A673 (cell line): ENCODE measurements at regions not wholly inside any gene's neighbourhood (a gene's known extent, or its start where the extent isn't known, plus 50 kb on each side); places are given as distances from the start of the nearest gene placed in this dataset.

ENCODE experiments used
- BruUV-seq: library from RNA; stranded (reverse); fragments of 400-500 nt; replicated peaks from 2 replicates; lab custom pipeline; 2021; lab: Mats Ljungman, UMichigan
- CTCF ChIA-PET: fragments of 300-600 bp; sonication (Branson Sonifier 250); formaldehyde crosslinking; loops from one replicate; lab custom pipeline; 2022; ENCODE audit warnings: antibody characterized with exemption; lab: Charles Lee
- POLR2A ChIA-PET: fragments of 300-600 bp; sonication (Branson Sonifier 250); formaldehyde crosslinking; loops from one replicate; lab custom pipeline; 2022; ENCODE audit warnings: antibody characterized with exemption; ENCODE audit not compliant: low non-redundant PET; lab: Charles Lee
- DNase-seq: peaks from one replicate; pipeline ENCODE4 v3.0.0-alpha.2; 2015; ENCODE audit warnings: low spot score
- H3K27ac ChIP-seq: fragments of 200-600 bp; sonication (generic); 2 replicates; pipeline ENCODE4 v1.5.1; 2016; ENCODE audit warnings: mixed run types, low read depth, mild to moderate bottlenecking, mixed read lengths, antibody characterized with exemption, low read length; ENCODE audit not compliant: poor library complexity, severe bottlenecking
- H3K27me3 ChIP-seq: fragments of 200-600 bp; sonication (generic); replicated peaks from 2 replicates; pipeline ENCODE4 v1.6.1; 2017; ENCODE audit warnings: mixed run types, low read depth, mild to moderate bottlenecking, mixed read lengths, antibody characterized with exemption, low read length; ENCODE audit not compliant: insufficient read depth, poor library complexity
- H3K36me3 ChIP-seq: fragments of 200-600 bp; sonication (generic); 2 replicates; pipeline ENCODE4 v1.6.1; 2016; ENCODE audit warnings: mixed run types, mild to moderate bottlenecking, mixed read lengths, antibody characterized with exemption, low read length; ENCODE audit not compliant: insufficient read depth, poor library complexity, severe bottlenecking
- H3K4me1 ChIP-seq: fragments of 200-600 bp; sonication (generic); 2 replicates; pipeline ENCODE4 v1.6.1; 2017; ENCODE audit warnings: mixed run types, mild to moderate bottlenecking, mixed read lengths, antibody characterized with exemption, low read length; ENCODE audit not compliant: insufficient read depth, poor library complexity, severe bottlenecking
- H3K4me3 ChIP-seq: fragments of 200-600 bp; sonication (generic); 2 replicates; pipeline ENCODE4 v1.5.1; 2016; ENCODE audit warnings: low read depth, mixed run types, mild to moderate bottlenecking, mixed read lengths, low read length; ENCODE audit not compliant: poor library complexity, severe bottlenecking
- H3K9me3 ChIP-seq: fragments of 200-600 bp; sonication (generic); 2 replicates; pipeline ENCODE4 v1.6.1; 2016; ENCODE audit warnings: mixed run types, low read depth, mild to moderate bottlenecking, mixed read lengths, antibody characterized with exemption, low read length; ENCODE audit not compliant: poor library complexity, severe bottlenecking
- CTCF ChIP-seq: fragments of 300-800, 200-600 bp; sonication (generic); conservative IDR thresholded peaks from 2 replicates; pipeline ENCODE4 v1.5.1; 2017; ENCODE audit warnings: low read depth, mild to moderate bottlenecking, antibody characterized with exemption, low read length, moderate library complexity, mixed read lengths
- EZH2 ChIP-seq: fragments of 200-600 bp; sonication (generic); IDR thresholded peaks from 2 replicates; pipeline ENCODE4 v1.6.1; 2017; ENCODE audit warnings: borderline replicate concordance, low read depth, mild to moderate bottlenecking, mixed read lengths, antibody characterized with exemption, low read length; ENCODE audit not compliant: poor library complexity, severe bottlenecking
- intact Hi-C: fragments of 100-400 bp; cut with micrococcal nuclease; formaldehyde crosslinking; loops from one replicate; pipeline ENCODE4 v1.10.0; 2022; ENCODE audit not compliant: unreplicated experiment

GRCh38 chr5:61623401-61624069 is 291.5 kb downstream of the ZSWIM6 start:
- no TSS peak for BruUV-seq
- Histone ChIP-seq H3K9me3 (no peaks in the 10 kb centered on the region), H3K27ac (no peak overlapping the region), H3K4me1 (no peaks in the 10 kb centered on the region), H3K27me3 (no peaks in the 10 kb centered on the region), H3K4me3 (no peak overlapping the region), H3K36me3 (no peaks in the 10 kb centered on the region)
- intact Hi-C loops = no loop called here
- CTCF ChIA-PET = no interaction called here
- no peak for DNase-seq
- TF ChIP-seq EZH2 = no peak
- peak; percentile 51 for TF ChIP-seq CTCF
- POLR2A ChIA-PET = no interaction called here

- CTCF ChIA-PET = no interaction called here
- no TSS peak for BruUV-seq
- intact Hi-C loops = no loop called here
- TF ChIP-seq EZH2 (no peak), CTCF (no peak)
- Histone ChIP-seq H3K27ac (no peak overlapping the region), H3K27me3 (no peaks in the 10 kb centered on the region), H3K36me3 (no peaks in the 10 kb centered on the region), H3K9me3 (no peaks in the 10 kb centered on the region), H3K4me1 (no peaks in the 10 kb centered on the region), H3K4me3 (no peak overlapping the region)
- POLR2A ChIA-PET = no interaction called here
- DNase-seq = no peak
These were observed 292.6 kb downstream of the ZSWIM6 start for GRCh38 chr5:61624553-61625136.

- peak overlapping the region; percentile 68 for H3K27ac ChIP-seq
- H3K4me1 ChIP-seq = no peaks in the 10 kb centered on the region
- H3K9me3 ChIP-seq = no peaks in the 10 kb centered on the region
- H3K4me3 ChIP-seq = peak overlapping the region; percentile 44
- H3K27me3 ChIP-seq = no peaks in the 10 kb centered on the region
- no peak for DNase-seq
- ChIA-PET CTCF (no interaction called here), POLR2A (interaction anchor here (0.7 kb wide), 1 partner anchor 158 kb away, joined by 3 read pairs; no protein-coding TSS in a partner anchor)
- intact Hi-C loops = no loop called here
- no peaks in the 10 kb centered on the region for H3K36me3 ChIP-seq
- TF ChIP-seq EZH2 = no peak
- no peak for TF ChIP-seq CTCF
- no TSS peak for BruUV-seq
These were observed 293.1 kb downstream of the ZSWIM6 start for GRCh38 chr5:61625137-61625561.
